ENCODE measurements at regions not wholly inside any gene's neighbourhood (a gene's known extent, or its start where the extent isn't known, plus 50 kb on each side); places are given as distances from the start of the nearest gene placed in this dataset.

- DNase-seq (ENCODE audit: low spot score in 2 of 2), result no peak
- Mint-ChIP-seq H3K4me1 (no peaks in the 10 kb centered on the region), H3K27ac (ENCODE audit: low read depth) (no peak overlapping the region), H3K9me3 (peaks cover 15% of the 10 kb centered on the region), H3K27me3 (peaks cover 62% of the 10 kb centered on the region), H3K4me3 (no peak overlapping the region), H3K36me3 (ENCODE audit: insufficient read depth) (no peaks in the 10 kb centered on the region)
- ATAC-seq (replicated peaks; ENCODE audit: extremely low read depth, poor library complexity, severe bottlenecking), result no peak
Observed at GRCh38 chr1:14118691-14119485, 418.9 kb downstream of the PRDM2 start.

- Mint-ChIP-seq H3K4me3 (no peak overlapping the region), H3K27me3 (peaks cover 62% of the 10 kb centered on the region), H3K4me1 (no peaks in the 10 kb centered on the region), H3K27ac (ENCODE audit: low read depth) (no peak overlapping the region), H3K36me3 (ENCODE audit: insufficient read depth) (no peaks in the 10 kb centered on the region), H3K9me3 (peaks cover 15% of the 10 kb centered on the region)
- ATAC-seq (replicated peaks; ENCODE audit: extremely low read depth, poor library complexity, severe bottlenecking) (no peak), DNase-seq (ENCODE audit: low spot score in 2 of 2) (no peak)
Observed at GRCh38 chr1:14120895-14121294, 420.9 kb downstream of the PRDM2 start.

GRCh38 chr1:14128096-14128495, 428.1 kb downstream of the PRDM2 start:
- H3K27me3 Mint-ChIP-seq, result peaks cover 48% of the 10 kb centered on the region
- H3K9me3 Mint-ChIP-seq, result no peaks in the 10 kb centered on the region
- ATAC-seq (replicated peaks; ENCODE audit: extremely low read depth, poor library complexity, severe bottlenecking), result no peak
- no peaks in the 10 kb centered on the region for H3K4me1 Mint-ChIP-seq
- no peaks in the 10 kb centered on the region for H3K36me3 Mint-ChIP-seq (ENCODE audit: insufficient read depth)
- no peak for DNase-seq (ENCODE audit: low spot score in 2 of 2)
- no peak overlapping the region for H3K4me3 Mint-ChIP-seq
- no peak overlapping the region for H3K27ac Mint-ChIP-seq (ENCODE audit: low read depth)

GRCh38 chr1:14129009-14129408, 429.0 kb downstream of the PRDM2 start:
- no peaks in the 10 kb centered on the region for H3K36me3 Mint-ChIP-seq (ENCODE audit: insufficient read depth)
- DNase-seq (ENCODE audit: low spot score in 2 of 2) (no peak), ATAC-seq (replicated peaks; ENCODE audit: extremely low read depth, poor library complexity, severe bottlenecking) (no peak)
- H3K4me1 Mint-ChIP-seq, result no peaks in the 10 kb centered on the region
- no peak overlapping the region for H3K27ac Mint-ChIP-seq (ENCODE audit: low read depth)
- H3K9me3 Mint-ChIP-seq, result no peaks in the 10 kb centered on the region
- no peak overlapping the region for H3K4me3 Mint-ChIP-seq
- peaks cover 45% of the 10 kb centered on the region for H3K27me3 Mint-ChIP-seq

GRCh38 chr1:14135070-14135469, 435.1 kb downstream of the PRDM2 start:
- no peak overlapping the region for H3K4me3 Mint-ChIP-seq
- ATAC-seq (replicated peaks; ENCODE audit: extremely low read depth, poor library complexity, severe bottlenecking), result no peak
- no peak for DNase-seq (ENCODE audit: low spot score in 2 of 2)
- no peaks in the 10 kb centered on the region for H3K36me3 Mint-ChIP-seq (ENCODE audit: insufficient read depth)
- H3K27ac Mint-ChIP-seq (ENCODE audit: low read depth), result no peak overlapping the region
- no peaks in the 10 kb centered on the region for H3K4me1 Mint-ChIP-seq
- H3K27me3 Mint-ChIP-seq, result peaks cover 31% of the 10 kb centered on the region
- H3K9me3 Mint-ChIP-seq, result no peaks in the 10 kb centered on the region

- no peak for ATAC-seq (replicated peaks; ENCODE audit: extremely low read depth, poor library complexity, severe bottlenecking)
- Mint-ChIP-seq H3K4me1 (no peaks in the 10 kb centered on the region), H3K27me3 (peaks cover 25% of the 10 kb centered on the region), H3K9me3 (no peaks in the 10 kb centered on the region), H3K27ac (ENCODE audit: low read depth) (no peak overlapping the region), H3K4me3 (no peak overlapping the region), H3K36me3 (ENCODE audit: insufficient read depth) (no peaks in the 10 kb centered on the region)
- no peak for DNase-seq (ENCODE audit: low spot score in 2 of 2)
Observed at GRCh38 chr1:14136152-14136763, 436.3 kb downstream of the PRDM2 start.

GRCh38 chr1:14136881-14137280, 436.9 kb downstream of the PRDM2 start:
- no peaks in the 10 kb centered on the region for H3K36me3 Mint-ChIP-seq (ENCODE audit: insufficient read depth)
- H3K4me1 Mint-ChIP-seq, result no peaks in the 10 kb centered on the region
- no peak overlapping the region for H3K27ac Mint-ChIP-seq (ENCODE audit: low read depth)
- H3K9me3 Mint-ChIP-seq, result no peaks in the 10 kb centered on the region
- no peak overlapping the region for H3K4me3 Mint-ChIP-seq
- ATAC-seq (replicated peaks; ENCODE audit: extremely low read depth, poor library complexity, severe bottlenecking), result no peak
- peaks cover 19% of the 10 kb centered on the region for H3K27me3 Mint-ChIP-seq
- DNase-seq (ENCODE audit: low spot score in 2 of 2), result no peak

GRCh38 chr1:14137411-14138134, 437.6 kb downstream of the PRDM2 start:
- Mint-ChIP-seq H3K27me3 (peaks cover 17% of the 10 kb centered on the region), H3K4me1 (no peaks in the 10 kb centered on the region), H3K36me3 (ENCODE audit: insufficient read depth) (no peaks in the 10 kb centered on the region), H3K27ac (ENCODE audit: low read depth) (no peak overlapping the region), H3K9me3 (no peaks in the 10 kb centered on the region), H3K4me3 (no peak overlapping the region)
- no peak for ATAC-seq (replicated peaks; ENCODE audit: extremely low read depth, poor library complexity, severe bottlenecking)
- DNase-seq (ENCODE audit: low spot score in 2 of 2), result no peak

- no peaks in the 10 kb centered on the region for H3K4me1 Mint-ChIP-seq
- ATAC-seq (replicated peaks; ENCODE audit: extremely low read depth, poor library complexity, severe bottlenecking), result no peak
- no peak for DNase-seq (ENCODE audit: low spot score in 2 of 2)
- H3K4me3 Mint-ChIP-seq, result no peak overlapping the region
- peaks cover 18% of the 10 kb centered on the region for H3K27me3 Mint-ChIP-seq
- H3K27ac Mint-ChIP-seq (ENCODE audit: low read depth), result no peak overlapping the region
- no peaks in the 10 kb centered on the region for H3K9me3 Mint-ChIP-seq
- no peaks in the 10 kb centered on the region for H3K36me3 Mint-ChIP-seq (ENCODE audit: insufficient read depth)
Observed at GRCh38 chr1:14138135-14138506, 438.1 kb downstream of the PRDM2 start.

GRCh38 chr1:14138687-14139086, 438.7 kb downstream of the PRDM2 start:
- no peaks in the 10 kb centered on the region for H3K4me1 Mint-ChIP-seq
- H3K9me3 Mint-ChIP-seq, result no peaks in the 10 kb centered on the region
- H3K27ac Mint-ChIP-seq (ENCODE audit: low read depth), result no peak overlapping the region
- peaks cover 24% of the 10 kb centered on the region for H3K27me3 Mint-ChIP-seq
- DNase-seq (ENCODE audit: low spot score in 2 of 2) (no peak), ATAC-seq (replicated peaks; ENCODE audit: extremely low read depth, poor library complexity, severe bottlenecking) (no peak)
- no peak overlapping the region for H3K4me3 Mint-ChIP-seq
- no peaks in the 10 kb centered on the region for H3K36me3 Mint-ChIP-seq (ENCODE audit: insufficient read depth)

- H3K4me1 Mint-ChIP-seq, result no peaks in the 10 kb centered on the region
- H3K36me3 Mint-ChIP-seq (ENCODE audit: insufficient read depth), result no peaks in the 10 kb centered on the region
- H3K4me3 Mint-ChIP-seq, result no peak overlapping the region
- H3K9me3 Mint-ChIP-seq, result no peaks in the 10 kb centered on the region
- H3K27me3 Mint-ChIP-seq, result peaks cover 35% of the 10 kb centered on the region
- no peak for DNase-seq (ENCODE audit: low spot score in 2 of 2)
- ATAC-seq (replicated peaks; ENCODE audit: extremely low read depth, poor library complexity, severe bottlenecking), result no peak
- no peak overlapping the region for H3K27ac Mint-ChIP-seq (ENCODE audit: low read depth)
Observed at GRCh38 chr1:14140831-14141401, 440.9 kb downstream of the PRDM2 start.

- ATAC-seq (replicated peaks; ENCODE audit: extremely low read depth, poor library complexity, severe bottlenecking) (no peak), DNase-seq (ENCODE audit: low spot score in 2 of 2) (no peak)
- no peaks in the 10 kb centered on the region for H3K4me1 Mint-ChIP-seq
- no peak overlapping the region for H3K4me3 Mint-ChIP-seq
- H3K36me3 Mint-ChIP-seq (ENCODE audit: insufficient read depth), result no peaks in the 10 kb centered on the region
- no peaks in the 10 kb centered on the region for H3K9me3 Mint-ChIP-seq
- H3K27me3 Mint-ChIP-seq, result peaks cover 35% of the 10 kb centered on the region
- H3K27ac Mint-ChIP-seq (ENCODE audit: low read depth), result no peak overlapping the region
Observed at GRCh38 chr1:14141656-14142055, 441.7 kb downstream of the PRDM2 start.

Data from central memory CD8-positive, alpha-beta T cell (primary cell).